ENCODE measurements at regions not wholly inside any gene's neighbourhood (a gene's known extent, or its start where the extent isn't known, plus 50 kb on each side); places are given as distances from the start of the nearest gene placed in this dataset.

- Mint-ChIP-seq H3K4me3 (no peak overlapping the region), H3K27me3 (ENCODE audit: insufficient read depth) (no peaks in the 10 kb centered on the region; the same call in 1 of the 2 replicates), H3K27ac (no peak overlapping the region), H3K4me1 (ENCODE audit: low read depth) (no peaks in the 10 kb centered on the region), H3K36me3 (ENCODE audit: low read depth) (peaks cover 6% of the 10 kb centered on the region; the same call in 1 of the 2 replicates), H3K9me3 (peaks cover 49% of the 10 kb centered on the region)
- DNase-seq: no peak
- TF ChIP-seq, protein P1, sequence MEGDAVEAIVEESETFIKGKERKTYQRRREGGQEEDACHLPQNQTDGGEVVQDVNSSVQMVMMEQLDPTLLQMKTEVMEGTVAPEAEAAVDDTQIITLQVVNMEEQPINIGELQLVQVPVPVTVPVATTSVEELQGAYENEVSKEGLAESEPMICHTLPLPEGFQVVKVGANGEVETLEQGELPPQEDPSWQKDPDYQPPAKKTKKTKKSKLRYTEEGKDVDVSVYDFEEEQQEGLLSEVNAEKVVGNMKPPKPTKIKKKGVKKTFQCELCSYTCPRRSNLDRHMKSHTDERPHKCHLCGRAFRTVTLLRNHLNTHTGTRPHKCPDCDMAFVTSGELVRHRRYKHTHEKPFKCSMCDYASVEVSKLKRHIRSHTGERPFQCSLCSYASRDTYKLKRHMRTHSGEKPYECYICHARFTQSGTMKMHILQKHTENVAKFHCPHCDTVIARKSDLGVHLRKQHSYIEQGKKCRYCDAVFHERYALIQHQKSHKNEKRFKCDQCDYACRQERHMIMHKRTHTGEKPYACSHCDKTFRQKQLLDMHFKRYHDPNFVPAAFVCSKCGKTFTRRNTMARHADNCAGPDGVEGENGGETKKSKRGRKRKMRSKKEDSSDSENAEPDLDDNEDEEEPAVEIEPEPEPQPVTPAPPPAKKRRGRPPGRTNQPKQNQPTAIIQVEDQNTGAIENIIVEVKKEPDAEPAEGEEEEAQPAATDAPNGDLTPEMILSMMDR (IDR thresholded peaks at IDR 0.05): no peak
These were observed 283.4 kb upstream of the IRX2 start for GRCh38 chr5:3034881-3035280.

- Mint-ChIP-seq H3K4me1 (ENCODE audit: low read depth) (no peaks in the 10 kb centered on the region), H3K4me3 (no peak overlapping the region)
These were observed 283.0 kb upstream of the IRX2 start for GRCh38 chr5:3034449-3034848.

DNA sequence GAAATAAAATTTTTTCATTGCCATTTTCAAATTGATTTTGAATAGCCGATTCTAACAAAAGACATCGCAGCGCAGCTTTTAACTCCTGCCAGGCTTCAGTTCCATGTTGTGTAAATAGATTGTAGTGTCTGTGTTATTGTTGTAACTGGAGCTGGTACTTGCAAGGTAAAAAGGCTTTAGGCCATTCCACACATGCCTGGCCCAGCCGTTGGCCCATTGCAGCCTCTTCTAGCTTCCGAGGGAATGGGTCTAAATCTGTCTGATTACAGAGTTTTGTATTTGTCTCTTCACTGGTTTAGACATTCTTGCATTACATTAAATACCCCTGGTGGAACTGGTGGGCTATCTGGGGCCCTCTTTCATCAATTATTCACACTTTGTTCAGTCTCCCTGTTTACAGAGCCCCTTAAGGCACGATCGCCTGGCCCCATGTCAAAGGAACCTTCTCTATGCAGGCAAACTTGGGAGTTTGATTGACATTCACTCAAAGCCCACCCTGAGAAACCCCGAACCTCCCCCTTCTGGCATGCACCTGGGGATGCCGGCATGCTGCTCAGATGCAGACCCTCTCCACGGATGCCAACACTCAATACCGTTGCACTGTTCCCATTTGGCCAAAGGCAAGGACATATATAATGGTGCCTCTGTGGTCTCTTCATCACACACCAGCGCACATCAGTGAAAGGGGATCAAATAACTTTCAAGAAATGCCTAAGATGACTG lies 281.7 kb upstream of the IRX2 start:
- Mint-ChIP-seq H3K36me3 (ENCODE audit: low read depth) (peaks cover 6% of the 10 kb centered on the region), H3K27me3 (ENCODE audit: insufficient read depth) (no peaks in the 10 kb centered on the region; the same call in 1 of the 2 replicates), H3K9me3 (peaks cover 60% of the 10 kb centered on the region), H3K4me3 (no peak overlapping the region), H3K27ac (no peak overlapping the region), H3K4me1 (ENCODE audit: low read depth) (no peaks in the 10 kb centered on the region)
- DNase-seq: no peak
- TF ChIP-seq, protein P1 (IDR thresholded peaks at IDR 0.05): no peak

More at GRCh38 chr5:3034449-3034848, 283.0 kb upstream of the IRX2 start:
- TF ChIP-seq, protein P1 (IDR thresholded peaks at IDR 0.05): no peak
- H3K27ac Mint-ChIP-seq: no peak overlapping the region
- peaks cover 6% of the 10 kb centered on the region; the same call in 1 of the 2 replicates for H3K36me3 Mint-ChIP-seq (ENCODE audit: low read depth)
- H3K9me3 Mint-ChIP-seq: peaks cover 54% of the 10 kb centered on the region
- no peaks in the 10 kb centered on the region; the same call in 1 of the 2 replicates for H3K27me3 Mint-ChIP-seq (ENCODE audit: insufficient read depth)
- DNase-seq: no peak

GRCh38 chr5:3032513-3032912 lies 281.0 kb upstream of the IRX2 start:
- peaks cover 60% of the 10 kb centered on the region for H3K9me3 Mint-ChIP-seq
- no peak overlapping the region for H3K27ac Mint-ChIP-seq
- peaks cover 6% of the 10 kb centered on the region for H3K36me3 Mint-ChIP-seq (ENCODE audit: low read depth)
- H3K4me3 Mint-ChIP-seq: no peak overlapping the region
- no peaks in the 10 kb centered on the region; the same call in 1 of the 2 replicates for H3K27me3 Mint-ChIP-seq (ENCODE audit: insufficient read depth)
- DNase-seq: no peak
- no peaks in the 10 kb centered on the region for H3K4me1 Mint-ChIP-seq (ENCODE audit: low read depth)
- TF ChIP-seq, protein P1 (IDR thresholded peaks at IDR 0.05): no peak

DNA sequence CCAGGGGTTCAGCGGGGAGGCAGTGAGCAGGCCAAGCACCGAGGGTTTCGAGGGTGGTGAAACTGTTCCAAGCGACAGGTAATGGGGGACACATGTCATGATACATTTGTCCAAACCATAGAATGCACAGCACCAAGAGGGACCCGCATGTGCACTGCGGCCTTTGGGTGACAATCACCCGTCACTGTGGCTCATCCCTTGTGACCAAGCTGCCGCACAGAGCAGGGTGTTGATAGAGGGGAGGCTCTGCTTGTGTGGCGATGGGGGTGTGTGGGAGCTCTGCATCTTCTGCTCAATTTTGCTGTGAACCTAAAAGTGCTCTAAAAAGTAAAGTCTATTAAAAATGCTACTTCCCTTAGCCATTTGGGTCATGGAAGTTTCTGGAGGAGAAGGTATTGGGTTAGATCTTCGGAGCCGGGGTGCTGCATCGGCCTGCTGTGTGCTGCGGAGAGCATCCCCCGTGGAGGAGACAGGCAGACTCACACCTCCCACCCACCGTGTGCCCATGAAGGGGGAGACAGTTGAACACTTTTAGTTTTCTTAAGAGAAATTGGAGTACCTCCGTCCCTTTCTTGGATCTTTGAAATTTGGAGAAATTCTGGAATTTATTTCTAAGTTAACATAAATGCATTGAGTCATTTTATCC lies 280.4 kb upstream of the IRX2 start:
- Mint-ChIP-seq H3K27me3 (ENCODE audit: insufficient read depth) (no peaks in the 10 kb centered on the region; the same call in 1 of the 2 replicates), H3K36me3 (ENCODE audit: low read depth) (peaks cover 6% of the 10 kb centered on the region), H3K27ac (no peak overlapping the region), H3K4me1 (ENCODE audit: low read depth) (no peaks in the 10 kb centered on the region), H3K4me3 (no peak overlapping the region), H3K9me3 (peaks cover 55% of the 10 kb centered on the region)
- DNase-seq: no peak
- TF ChIP-seq, protein P1 (IDR thresholded peaks at IDR 0.05): no peak

Measured in HFFc6 (cell line).